Esophagus (tissue), 2 donors: ENCODE measurements at regions not wholly inside any gene's neighbourhood (a gene's known extent, or its start where the extent isn't known, plus 50 kb on each side); places are given as distances from the start of the nearest gene placed in this dataset.

ENCODE experiments used
- H3K27ac ChIP-seq, 2 donors: one replicate each; pipeline ENCODE4 v1.5.1; 2013; ENCODE audit warnings: low read depth in 2 of 2, mild to moderate bottlenecking in 2 of 2, inconsistent platforms in 1 of 2, low read length in 1 of 2, moderate library complexity in 1 of 2
- H3K27me3 ChIP-seq, 2 donors: one replicate each; pipeline ENCODE4 v1.6.1; 2013; ENCODE audit warnings: low read length in 2 of 2, control low read depth in 1 of 2, mild to moderate bottlenecking in 1 of 2; ENCODE audit not compliant: insufficient read depth in 2 of 2, control insufficient read depth in 1 of 2
- H3K36me3 ChIP-seq, 2 donors: one replicate each; pipeline ENCODE4 v1.6.1; 2013; ENCODE audit warnings: low read length in 1 of 2; ENCODE audit not compliant: control insufficient read depth in 2 of 2, insufficient read depth in 2 of 2
- H3K4me1 ChIP-seq, 2 donors: one replicate each; pipeline ENCODE4 v1.6.1; 2013; ENCODE audit warnings: low read length in 1 of 2; ENCODE audit not compliant: control insufficient read depth in 2 of 2, insufficient read depth in 2 of 2
- H3K4me3 ChIP-seq, 2 donors: one replicate each; pipeline ENCODE4 v1.5.1; 2013; ENCODE audit warnings: low read length in 2 of 2, mild to moderate bottlenecking in 2 of 2, low read depth in 1 of 2, moderate library complexity in 1 of 2
- H3K9me3 ChIP-seq, 2 donors: one replicate each; pipeline ENCODE4 v1.6.1; 2013; ENCODE audit warnings: mild to moderate bottlenecking in 2 of 2, low read depth in 1 of 2, low read length in 1 of 2, moderate library complexity in 1 of 2; ENCODE audit not compliant: control insufficient read depth in 2 of 2, insufficient read depth in 1 of 2
- WGBS, 2 donors: extraction: QIAGEN DNeasy Blood & Tissue Kit; methylation state at CpG; one replicate each; pipeline ENCODE4 v1.1.7; 2013; 5-methylcytosine and 5-hydroxymethylcytosine counted together
- donor health status: healthy with polysubstance abuse.
- donor health status: Bipolar disorder and iron deficiency.

- Histone ChIP-seq H3K27me3 (no peaks in the 10 kb centered on the region), H3K4me1 (no peaks in the 10 kb centered on the region), H3K4me3 (no peak overlapping the region), H3K9me3 (no peaks in the 10 kb centered on the region), H3K36me3 (no peaks in the 10 kb centered on the region), H3K27ac (no peak overlapping the region)
- 71 to 75% methylated on average over 10 of the region's 10 CpGs for WGBS, 2 donors
Observed at GRCh38 chr17:12438813-12439586, 226.7 kb upstream of the MYOCD start.

DNA sequence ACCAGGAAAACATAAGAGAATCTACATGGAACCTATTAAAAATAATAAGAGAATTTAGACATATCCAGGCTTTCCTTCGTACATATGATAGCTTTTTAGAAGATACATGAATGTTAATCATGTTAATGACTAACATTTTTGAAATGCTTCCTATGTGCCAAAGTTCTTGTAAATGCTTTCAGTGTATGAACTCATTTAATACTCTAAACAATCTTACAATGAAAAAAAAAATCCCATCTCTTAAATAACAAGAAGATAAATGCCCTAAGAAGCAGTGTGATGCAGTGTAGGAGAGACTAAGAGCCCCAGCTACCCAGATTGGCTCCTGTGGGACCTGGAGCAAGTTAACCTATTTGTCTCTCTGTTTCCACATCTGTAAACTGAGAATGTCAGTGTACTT, 220.4 kb upstream of the MYOCD start:
- WGBS, 2 donors = 57 to 59% methylated on average over 1 of the region's 1 CpG
- Histone ChIP-seq H3K9me3 (no peaks in the 10 kb centered on the region), H3K27ac (no peak overlapping the region), H3K4me1 (no peaks in the 10 kb centered on the region), H3K27me3 (no peaks in the 10 kb centered on the region), H3K4me3 (no peak overlapping the region), H3K36me3 (no peaks in the 10 kb centered on the region)

DNA sequence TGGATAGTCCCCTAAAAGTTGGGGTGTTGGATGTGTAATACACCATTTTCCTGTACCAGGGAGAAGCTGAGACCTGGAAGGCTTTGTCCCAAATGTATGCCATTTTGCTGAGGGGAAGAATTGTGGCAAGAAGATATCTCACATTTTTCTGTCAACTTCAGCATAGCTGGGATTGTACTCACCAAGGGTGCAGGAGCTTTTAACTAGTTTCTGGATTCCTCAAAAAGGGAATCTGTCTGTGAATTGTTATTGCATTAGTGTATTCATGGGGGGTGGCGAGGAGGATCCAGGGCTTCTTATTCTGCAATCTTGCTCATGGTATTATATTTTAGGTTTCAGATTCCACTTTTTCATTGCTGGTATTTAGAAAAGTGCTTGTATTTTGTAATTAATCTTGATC, 208.2 kb upstream of the MYOCD start:
- Histone ChIP-seq H3K27me3 (no peaks in the 10 kb centered on the region), H3K27ac (no peak overlapping the region)
- 76 to 83% methylated on average over 1 of the region's 1 CpG for WGBS, 2 donors

GRCh38 chr17:12459736-12460135, 206.0 kb upstream of the MYOCD start:
- Histone ChIP-seq H3K4me1 (no peaks in the 10 kb centered on the region), H3K36me3 (no peaks in the 10 kb centered on the region)

More for the DNA sequence above, 208.2 kb upstream of the MYOCD start:
- Histone ChIP-seq H3K36me3 (no peaks in the 10 kb centered on the region), H3K9me3 (peaks cover 0 to 4% of the 10 kb centered on the region in 2 donors), H3K4me3 (no peak overlapping the region), H3K4me1 (no peaks in the 10 kb centered on the region)

GRCh38 chr17:12463102-12463501, 202.6 kb upstream of the MYOCD start:
- WGBS, 2 donors = 60 to 64% methylated on average over 2 of the region's 2 CpGs
- no peak overlapping the region for H3K27ac ChIP-seq

More at GRCh38 chr17:12459736-12460135, 206.0 kb upstream of the MYOCD start:
- peaks cover 0 to 4% of the 10 kb centered on the region in 2 donors for H3K9me3 ChIP-seq
- no peak overlapping the region for H3K27ac ChIP-seq
- H3K4me3 ChIP-seq = no peak overlapping the region
- no peaks in the 10 kb centered on the region for H3K27me3 ChIP-seq

DNA sequence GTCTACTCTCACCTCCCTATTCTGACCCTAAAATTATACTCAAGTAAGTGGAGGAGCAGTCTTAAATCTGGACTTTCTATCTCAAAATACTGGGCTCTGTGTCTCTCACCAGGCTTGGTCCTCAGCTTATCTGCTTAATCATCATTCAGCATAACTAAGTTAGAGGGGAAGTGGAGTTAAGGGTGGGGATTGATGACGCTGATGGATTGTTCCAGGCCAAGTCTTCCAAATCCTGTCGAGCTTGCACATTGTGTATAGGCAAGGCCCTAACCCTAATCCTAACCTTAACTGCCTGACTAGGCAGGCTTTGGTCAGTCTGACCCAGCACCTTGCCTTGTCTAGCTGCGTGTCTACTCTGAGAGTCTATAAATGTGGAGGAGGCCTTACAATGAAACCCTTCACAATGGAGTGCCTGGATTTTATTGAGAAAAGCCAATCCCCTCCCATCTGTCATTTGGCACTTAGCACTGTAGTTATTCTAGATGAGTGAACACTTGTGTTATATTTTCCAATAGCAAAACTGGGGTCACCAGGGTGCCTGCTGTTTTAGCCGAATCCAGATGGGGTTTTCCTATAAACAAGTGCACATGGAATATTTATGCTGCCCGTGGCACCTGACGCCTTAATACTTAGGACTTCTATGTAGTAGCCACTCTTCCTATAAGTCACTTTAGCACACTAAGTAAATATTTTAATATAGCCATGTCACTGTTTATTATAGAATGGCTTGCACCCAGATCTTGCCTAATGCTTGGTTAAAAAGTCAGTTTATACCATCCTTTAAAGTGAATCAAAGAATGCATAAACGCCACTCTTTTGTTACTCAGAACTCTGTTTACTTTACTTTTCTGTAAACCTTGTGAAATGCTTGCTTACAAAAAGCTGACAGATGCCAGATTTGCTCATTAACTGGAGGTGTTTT, 193.2 kb upstream of the MYOCD start:
- WGBS, 2 donors = 57 to 60% methylated on average over 7 of the region's 7 CpGs
- no peak overlapping the region for H3K4me3 ChIP-seq
- no peaks in the 10 kb centered on the region for H3K4me1 ChIP-seq
- H3K9me3 ChIP-seq = no peaks in the 10 kb centered on the region
- peak overlapping the region in 1 of 2 donors; percentile 26 for H3K27ac ChIP-seq
- H3K36me3 ChIP-seq = no peaks in the 10 kb centered on the region
- no peaks in the 10 kb centered on the region for H3K27me3 ChIP-seq

More at GRCh38 chr17:12463102-12463501, 202.6 kb upstream of the MYOCD start:
- Histone ChIP-seq H3K27me3 (no peaks in the 10 kb centered on the region), H3K4me3 (no peak overlapping the region), H3K36me3 (no peaks in the 10 kb centered on the region), H3K9me3 (no peaks in the 10 kb centered on the region), H3K4me1 (no peaks in the 10 kb centered on the region)

- Histone ChIP-seq H3K27ac (no peak overlapping the region), H3K4me3 (no peak overlapping the region), H3K27me3 (no peaks in the 10 kb centered on the region), H3K36me3 (no peaks in the 10 kb centered on the region), H3K9me3 (no peaks in the 10 kb centered on the region), H3K4me1 (no peaks in the 10 kb centered on the region)
- WGBS, 2 donors = 91 to 93% methylated on average over 7 of the region's 7 CpGs
Observed at GRCh38 chr17:12478311-12478710, 187.4 kb upstream of the MYOCD start.

GRCh38 chr17:12485361-12485906, 180.3 kb upstream of the MYOCD start:
- Histone ChIP-seq H3K4me1 (no peaks in the 10 kb centered on the region), H3K9me3 (no peaks in the 10 kb centered on the region), H3K27ac (no peak overlapping the region), H3K36me3 (no peaks in the 10 kb centered on the region), H3K4me3 (no peak overlapping the region), H3K27me3 (no peaks in the 10 kb centered on the region)
- WGBS, 2 donors = 65 to 66% methylated on average over 4 of the region's 4 CpGs

- Histone ChIP-seq H3K9me3 (no peaks in the 10 kb centered on the region), H3K4me3 (no peak overlapping the region), H3K27me3 (no peaks in the 10 kb centered on the region), H3K4me1 (no peaks in the 10 kb centered on the region), H3K36me3 (no peaks in the 10 kb centered on the region), H3K27ac (no peak overlapping the region)
- 49 to 71% methylated on average over 3 of the region's 3 CpGs for WGBS, 2 donors
Observed at GRCh38 chr17:12489325-12489724, 176.4 kb upstream of the MYOCD start.
